Urinary bladder (tissue), 3 donors: ENCODE measurements at regions not wholly inside any gene's neighbourhood (a gene's known extent, or its start where the extent isn't known, plus 50 kb on each side); places are given as distances from the start of the nearest gene placed in this dataset.

Experiments used
- DNase-seq: peaks from one replicate; pipeline ENCODE4 v3.0.0-alpha.2; 2015; ENCODE audit errors: extremely low spot score
- H3K27ac ChIP-seq: one replicate; pipeline ENCODE4 v1.5.1; 2013; ENCODE audit warnings: low read depth, mild to moderate bottlenecking, moderate library complexity
- H3K36me3 ChIP-seq: one replicate; pipeline ENCODE4 v1.6.1; 2013; ENCODE audit warnings: mild to moderate bottlenecking, moderate library complexity; ENCODE audit not compliant: insufficient read depth
- H3K4me1 ChIP-seq: one replicate; pipeline ENCODE4 v1.6.1; 2013; ENCODE audit warnings: mild to moderate bottlenecking, moderate library complexity; ENCODE audit not compliant: insufficient read depth
- H3K4me3 ChIP-seq: one replicate; pipeline ENCODE4 v1.5.1; 2013; ENCODE audit warnings: low read depth, low read length
- WGBS: extraction: QIAGEN DNeasy Blood & Tissue Kit; methylation state at CpG from one replicate; pipeline ENCODE4 v1.1.7; 2013; 5-methylcytosine and 5-hydroxymethylcytosine counted together
- donor health status: healthy with polysubstance abuse.
- donor health status: healthy.

GRCh38 chr1:30631700-30632099, 91.7 kb downstream of the MATN1 start:
- Histone ChIP-seq H3K36me3 (no peaks in the 10 kb centered on the region), H3K4me3 (no peak overlapping the region), H3K4me1 (no peaks in the 10 kb centered on the region), H3K27ac (no peak overlapping the region)
- whole genome bisulfite sequencing: 90% methylated on average over 2 of the region's 2 CpGs
- no peak for DNase-seq

GRCh38 chr1:30629501-30629900, 93.9 kb downstream of the MATN1 start:
- no peak overlapping the region for H3K27ac ChIP-seq
- 77% methylated on average over 5 of the region's 5 CpGs for WGBS
- no peaks in the 10 kb centered on the region for H3K36me3 ChIP-seq
- no peak overlapping the region for H3K4me3 ChIP-seq
- DNase-seq: no peak
- H3K4me1 ChIP-seq: no peaks in the 10 kb centered on the region

DNA sequence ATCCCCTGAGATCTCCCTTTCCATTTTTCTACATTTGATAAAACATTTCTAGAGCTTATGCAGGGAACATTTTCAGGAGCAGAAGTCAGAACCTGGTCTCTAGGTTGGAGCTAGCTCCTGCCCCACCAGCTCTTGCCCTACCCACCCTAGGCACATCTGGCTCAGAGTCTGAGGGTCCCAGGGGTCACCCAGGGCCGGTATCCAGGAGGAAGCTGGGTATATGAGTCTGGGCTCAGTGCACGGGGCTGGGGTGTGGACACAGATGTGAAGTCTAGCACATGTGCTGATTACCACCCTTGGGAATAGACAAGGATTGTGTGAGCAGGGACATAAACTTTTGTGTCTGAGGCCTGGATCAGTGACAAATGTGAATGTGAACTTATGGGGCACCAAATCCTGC, 95.4 kb downstream of the MATN1 start:
- WGBS: 78% methylated on average over 2 of the region's 2 CpGs
- Histone ChIP-seq H3K4me3 (no peak overlapping the region), H3K27ac (no peak overlapping the region), H3K4me1 (no peaks in the 10 kb centered on the region), H3K36me3 (no peaks in the 10 kb centered on the region)
- DNase-seq: no peak

GRCh38 chr1:30627206-30627605, 96.2 kb downstream of the MATN1 start:
- Histone ChIP-seq H3K36me3 (no peaks in the 10 kb centered on the region), H3K27ac (no peak overlapping the region), H3K4me3 (no peak overlapping the region), H3K4me1 (no peaks in the 10 kb centered on the region)
- 88% methylated on average over 1 of the region's 1 CpG for WGBS
- DNase-seq: no peak

DNA sequence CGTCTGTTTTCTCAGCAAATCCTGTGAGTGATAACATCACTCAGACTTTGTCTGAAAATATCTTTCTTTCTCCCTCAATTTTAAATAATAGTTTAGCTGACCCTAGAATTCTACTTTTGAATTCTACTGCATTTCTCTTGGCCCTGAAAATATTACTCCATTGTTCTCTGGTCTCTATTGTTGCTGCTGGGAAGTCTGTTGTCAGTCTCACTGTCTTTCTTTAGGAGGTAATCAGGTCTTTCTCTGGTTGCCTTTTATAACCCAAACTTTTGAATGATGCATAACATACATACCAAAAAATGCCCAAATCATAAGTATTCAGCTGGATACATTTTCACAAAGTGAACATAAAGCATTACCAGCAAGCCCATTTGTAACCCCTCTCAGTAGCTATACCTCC, 100.0 kb downstream of the MATN1 start:
- H3K4me1 ChIP-seq: no peaks in the 10 kb centered on the region
- WGBS: 97% methylated on average over 1 of the region's 1 CpG

DNA sequence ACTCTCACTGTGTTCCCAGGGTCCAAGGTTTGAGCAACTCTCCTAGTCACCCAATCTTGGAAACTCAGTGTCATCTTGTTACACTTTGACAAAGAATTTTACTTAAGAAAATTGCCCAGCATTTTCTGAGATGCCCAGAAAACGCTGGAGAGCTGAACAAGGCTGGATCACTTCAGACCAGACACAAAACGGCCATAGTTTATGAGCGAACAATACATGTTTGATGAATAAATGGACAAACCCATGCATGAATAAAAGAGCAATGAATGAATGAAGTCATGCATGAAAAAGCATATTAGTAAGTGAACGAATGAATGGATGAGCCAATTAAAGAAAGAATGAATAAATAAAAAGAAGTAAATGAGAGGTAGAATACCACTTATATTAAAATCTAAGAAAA, 103.8 kb downstream of the MATN1 start:
- no peak for DNase-seq
- no peak overlapping the region for H3K27ac ChIP-seq
- no peaks in the 10 kb centered on the region for H3K36me3 ChIP-seq
- WGBS: 73% methylated on average over 4 of the region's 4 CpGs
- no peaks in the 10 kb centered on the region for H3K4me1 ChIP-seq
- H3K4me3 ChIP-seq: no peak overlapping the region

More for the DNA sequence above, 100.0 kb downstream of the MATN1 start:
- Histone ChIP-seq H3K27ac (no peak overlapping the region), H3K4me3 (no peak overlapping the region), H3K36me3 (no peaks in the 10 kb centered on the region)
- no peak for DNase-seq

- Histone ChIP-seq H3K4me1 (no peaks in the 10 kb centered on the region), H3K27ac (no peak overlapping the region), H3K36me3 (no peaks in the 10 kb centered on the region), H3K4me3 (no peak overlapping the region)
- 58% methylated on average over 6 of the region's 6 CpGs for WGBS
- no peak for DNase-seq
Observed at GRCh38 chr1:30618335-30618747, 105.0 kb downstream of the MATN1 start.

GRCh38 chr1:30616759-30617158, 106.6 kb downstream of the MATN1 start:
- no peak overlapping the region for H3K4me3 ChIP-seq
- 80% methylated on average over 7 of the region's 7 CpGs for WGBS
- no peak overlapping the region for H3K27ac ChIP-seq
- H3K4me1 ChIP-seq: no peaks in the 10 kb centered on the region
- DNase-seq: no peak
- H3K36me3 ChIP-seq: no peaks in the 10 kb centered on the region

DNA sequence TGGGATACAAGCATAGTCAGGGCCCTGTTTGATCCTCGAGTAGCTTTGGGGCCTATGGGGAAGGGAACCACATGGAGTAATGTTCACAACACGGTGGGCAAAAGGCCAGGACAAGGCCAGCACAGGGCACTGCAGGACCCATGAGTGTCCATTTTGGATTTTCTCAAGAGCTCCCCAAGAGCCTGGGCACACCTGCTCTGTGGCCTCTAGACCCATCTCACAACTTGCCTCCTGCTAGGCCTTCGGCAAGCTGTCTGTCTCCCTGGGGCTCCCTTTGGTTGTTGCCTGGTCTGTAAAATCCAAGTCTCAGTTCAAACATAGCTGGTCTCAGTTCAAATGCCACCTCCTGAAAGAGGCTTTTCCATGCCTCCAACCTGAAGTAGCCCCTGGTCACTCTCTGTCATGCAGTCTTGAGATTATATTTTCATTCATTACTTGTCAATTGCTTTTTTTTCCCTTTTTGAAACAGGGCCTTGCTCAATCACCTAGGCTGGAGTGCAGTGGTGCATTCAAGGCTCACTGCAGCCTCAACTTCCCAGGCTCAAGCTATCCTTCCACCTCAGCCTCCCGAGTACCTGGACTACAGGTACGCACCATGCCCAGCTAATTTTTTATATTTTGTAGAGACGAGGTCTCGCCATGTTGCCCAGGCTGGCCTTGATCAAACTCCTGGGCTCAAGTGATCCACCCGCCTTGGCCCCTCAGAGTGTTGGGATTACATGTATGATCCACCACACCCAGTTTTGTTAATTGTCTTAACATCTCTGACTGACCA, 107.4 kb downstream of the MATN1 start:
- Histone ChIP-seq H3K4me3 (no peak overlapping the region), H3K27ac (no peak overlapping the region), H3K36me3 (no peaks in the 10 kb centered on the region), H3K4me1 (no peaks in the 10 kb centered on the region)
- WGBS: 91% methylated on average over 8 of the region's 8 CpGs
- no peak for DNase-seq

- no peak for DNase-seq
- WGBS: 79% methylated on average over 3 of the region's 3 CpGs
- H3K36me3 ChIP-seq: no peaks in the 10 kb centered on the region
- H3K27ac ChIP-seq: no peak overlapping the region
- H3K4me1 ChIP-seq: no peaks in the 10 kb centered on the region
- no peak overlapping the region for H3K4me3 ChIP-seq
Observed at GRCh38 chr1:30615076-30615795, 108.1 kb downstream of the MATN1 start.

- Histone ChIP-seq H3K27ac (no peak overlapping the region), H3K4me3 (no peak overlapping the region), H3K36me3 (no peaks in the 10 kb centered on the region), H3K4me1 (no peaks in the 10 kb centered on the region)
- no peak for DNase-seq
- 72% methylated on average over 1 of the region's 1 CpG for WGBS
Observed at GRCh38 chr1:30613188-30613587, 110.2 kb downstream of the MATN1 start.

- Histone ChIP-seq H3K4me1 (no peaks in the 10 kb centered on the region), H3K4me3 (no peak overlapping the region), H3K36me3 (no peaks in the 10 kb centered on the region), H3K27ac (no peak overlapping the region)
- 79% methylated on average over 1 of the region's 1 CpG for WGBS
- no peak for DNase-seq
Observed at GRCh38 chr1:30612536-30613065, 110.8 kb downstream of the MATN1 start.

- 60% methylated on average over 5 of the region's 5 CpGs for WGBS
- H3K36me3 ChIP-seq: no peaks in the 10 kb centered on the region
- H3K27ac ChIP-seq: no peak overlapping the region
- no peak for DNase-seq
- H3K4me1 ChIP-seq: no peaks in the 10 kb centered on the region
- no peak overlapping the region for H3K4me3 ChIP-seq
Observed at GRCh38 chr1:30611741-30612309, 111.6 kb downstream of the MATN1 start.

- H3K36me3 ChIP-seq: no peaks in the 10 kb centered on the region
- no peak overlapping the region for H3K4me3 ChIP-seq
- DNase-seq: no peak
- H3K27ac ChIP-seq: no peak overlapping the region
- no peaks in the 10 kb centered on the region for H3K4me1 ChIP-seq
Observed at GRCh38 chr1:30610917-30611316, 112.5 kb downstream of the MATN1 start.
